ENCODE measurements at regions not wholly inside any gene's neighbourhood (a gene's known extent, or its start where the extent isn't known, plus 50 kb on each side); places are given as distances from the start of the nearest gene placed in this dataset.
"Not testable (repeated sequence)": the region's sequence is repeated elsewhere in the genome, so short reads cannot be mapped to it uniquely, and the experiment has no call there.

DNA sequence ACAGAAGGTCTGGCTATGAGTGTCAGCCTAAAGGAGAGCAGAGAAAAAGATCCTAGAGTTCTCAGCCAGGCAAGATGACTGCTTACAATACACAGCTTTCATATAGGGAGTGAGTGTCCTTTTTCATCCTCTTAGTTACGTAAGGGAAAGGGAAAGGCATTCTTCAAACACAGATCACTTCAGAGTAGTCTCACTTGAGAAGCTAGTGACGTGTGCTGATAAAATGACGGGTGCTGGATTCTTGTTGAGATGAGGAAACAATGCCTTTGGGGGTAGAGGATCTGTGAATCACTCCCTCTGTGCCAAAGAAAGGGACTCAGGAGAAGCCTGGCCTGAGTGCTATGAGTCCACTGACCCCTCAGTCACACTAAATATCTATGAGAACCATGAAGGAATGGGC, 117.3 kb downstream of the QRSL1 start:
- DNase-seq (ENCODE audit: low spot score): peak; percentile 55

DNA sequence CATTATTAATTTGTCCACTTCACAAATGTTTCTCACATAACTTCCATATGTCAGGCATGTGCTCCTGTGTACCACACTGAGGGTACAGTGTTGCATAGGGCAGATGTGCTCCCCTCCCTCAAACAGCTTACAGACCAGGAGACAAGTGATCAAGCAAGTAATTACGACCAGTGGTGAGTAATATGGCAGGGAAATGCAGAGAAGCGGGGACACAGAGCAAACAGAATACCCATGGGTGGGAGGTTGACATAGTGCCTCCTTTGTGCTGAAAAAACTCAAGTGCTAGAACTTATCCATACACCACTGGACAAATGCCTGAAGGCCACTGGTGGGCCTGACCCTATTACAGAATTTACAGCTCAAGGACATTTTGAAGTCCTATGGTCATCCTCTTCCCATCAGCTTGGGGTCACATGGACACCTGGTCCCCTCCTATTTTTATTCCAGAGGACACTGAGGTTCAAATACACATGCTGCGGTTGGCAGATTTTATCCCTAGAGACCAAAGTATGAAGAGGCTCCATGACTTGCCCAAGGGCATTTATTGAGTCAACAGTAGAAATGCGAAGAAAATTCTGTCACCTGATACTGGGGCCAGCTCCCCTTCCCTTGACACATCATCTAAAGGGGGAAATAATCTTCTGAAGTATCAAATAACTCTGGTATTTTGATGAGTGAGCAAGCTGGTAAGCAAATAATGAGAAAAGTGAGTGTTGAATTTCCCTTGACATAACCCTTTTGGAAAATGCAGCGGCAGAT, 116.6 kb downstream of the QRSL1 start:
- DNase-seq (ENCODE audit: low spot score): no peak

DNA sequence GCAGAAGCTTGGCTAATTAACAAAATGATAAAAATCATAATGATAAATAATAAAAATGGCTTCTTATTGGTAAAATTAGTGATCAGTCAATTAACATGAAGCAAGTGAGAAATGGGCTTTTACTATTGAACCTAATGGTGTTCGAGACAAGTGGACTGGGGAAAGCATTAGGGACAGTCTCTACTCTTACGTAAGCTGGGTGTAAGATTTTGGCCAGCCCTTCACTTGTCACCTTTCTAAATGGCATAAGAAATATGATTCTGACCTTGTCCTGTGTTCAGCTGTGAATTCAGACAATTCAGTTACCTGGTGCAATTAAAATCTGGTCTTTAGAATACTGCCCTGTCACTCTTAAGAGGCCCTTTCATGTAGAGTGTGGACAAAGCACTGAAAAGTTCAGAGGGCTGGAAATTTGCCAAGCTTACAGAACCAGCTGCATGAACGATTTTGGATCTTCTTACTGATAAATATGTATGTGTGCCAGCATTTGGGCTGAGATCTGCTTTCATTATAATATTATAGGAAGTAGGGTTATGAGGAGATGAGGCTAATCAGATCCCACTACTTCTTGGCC, 115.9 kb downstream of the QRSL1 start:
- no peak for DNase-seq (ENCODE audit: low spot score)

DNA sequence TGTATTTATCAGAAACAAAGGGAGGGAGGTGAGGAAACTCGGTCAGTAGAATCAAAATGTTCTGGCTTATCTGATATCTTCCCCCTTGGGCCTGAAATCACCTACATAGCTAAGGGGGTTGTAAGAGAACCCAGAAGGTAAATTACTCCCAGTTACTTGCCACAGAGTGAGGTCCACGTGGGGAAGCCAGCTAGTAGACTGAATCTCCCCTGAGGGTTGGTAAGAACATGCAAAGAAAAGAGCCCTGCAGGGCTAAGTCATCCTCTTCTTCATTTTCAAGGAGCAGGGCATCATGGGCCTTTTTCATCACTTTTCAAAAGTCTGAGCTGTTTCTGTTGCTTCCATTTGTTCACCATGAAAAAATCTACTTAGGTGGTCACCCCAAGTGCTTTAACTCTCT, 115.4 kb downstream of the QRSL1 start:
- DNase-seq (ENCODE audit: low spot score): no peak

DNA sequence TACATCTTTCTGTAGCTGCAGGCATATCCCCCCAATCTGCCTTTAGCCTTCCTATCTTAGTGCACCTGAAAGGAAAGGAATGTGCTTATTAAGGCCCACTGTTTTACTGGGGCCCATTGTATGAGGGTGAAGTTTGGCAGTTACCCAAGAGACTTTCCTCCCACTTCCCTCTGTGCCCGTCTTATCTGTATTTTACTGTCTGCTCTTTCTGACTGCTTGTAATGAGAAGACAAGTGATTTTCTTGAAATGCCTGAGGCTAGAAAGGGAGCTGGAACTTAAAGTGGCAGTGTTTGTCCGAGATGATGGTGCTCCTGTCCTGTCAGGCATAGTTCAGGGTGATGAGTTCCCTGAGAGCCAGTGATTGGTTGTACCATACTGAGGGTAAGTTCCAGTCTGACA, 114.7 kb downstream of the QRSL1 start:
- not testable (repeated sequence) for DNase-seq (ENCODE audit: low spot score)

DNA sequence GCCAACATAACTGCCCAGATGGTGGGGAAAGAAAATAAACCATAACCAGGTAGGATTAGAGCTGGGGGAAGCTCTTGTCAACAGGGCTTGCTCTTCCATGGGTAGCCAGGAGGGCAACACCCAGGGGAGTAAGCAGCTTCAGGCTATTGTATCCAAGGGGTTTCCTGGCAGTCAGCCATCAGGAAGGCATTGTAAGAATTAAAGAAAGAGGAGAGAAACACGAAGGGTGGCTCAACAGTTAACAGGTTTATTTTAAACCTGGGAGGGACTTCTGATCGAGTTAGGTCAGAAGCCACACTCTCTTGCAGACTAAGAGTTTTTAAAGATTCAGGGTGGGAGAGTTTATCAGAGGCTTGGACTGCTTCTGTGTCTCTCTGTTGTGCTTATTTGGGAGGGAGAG, 114.2 kb downstream of the QRSL1 start:
- no peak for DNase-seq (ENCODE audit: low spot score)

DNA sequence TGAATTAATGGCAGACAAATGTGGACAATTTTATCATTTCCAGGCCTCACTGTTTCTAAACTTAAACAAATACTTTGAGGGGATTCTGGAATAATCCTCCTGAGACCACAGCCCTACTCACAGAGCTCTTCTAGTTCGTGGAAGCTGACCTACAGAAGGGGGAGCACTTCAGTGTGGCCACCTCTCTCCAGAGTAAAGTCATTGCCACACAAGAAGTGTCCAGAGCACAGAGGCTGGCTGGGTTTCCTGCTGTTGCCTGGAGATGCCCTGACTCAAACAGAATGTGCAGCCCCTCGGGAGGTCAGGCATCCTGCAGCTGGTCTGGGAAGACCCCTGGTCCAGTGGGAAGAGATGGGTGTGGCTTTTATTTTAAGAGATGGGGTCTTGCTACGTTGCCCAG, 110.9 kb downstream of the QRSL1 start:
- no peak for DNase-seq (ENCODE audit: low spot score)

DNA sequence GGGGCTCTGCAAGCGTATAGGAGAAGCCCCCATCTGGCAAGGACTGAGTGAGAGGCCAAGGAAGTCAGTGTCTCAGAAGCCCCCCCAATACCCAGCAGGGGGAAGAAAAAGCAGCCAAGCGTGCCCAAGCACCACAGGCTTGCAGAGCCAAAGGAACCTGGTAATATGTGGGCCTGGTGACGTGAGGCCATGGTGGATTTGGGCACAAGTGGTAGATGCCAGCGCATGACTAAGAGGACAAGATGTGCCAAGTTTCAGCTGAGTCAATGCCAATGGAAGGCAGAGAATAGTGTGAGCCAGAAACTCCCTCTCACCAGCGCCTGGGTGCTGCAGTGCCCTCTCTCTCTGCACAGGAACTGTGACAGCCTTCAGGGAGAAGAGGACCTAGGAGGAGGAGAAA, 110.0 kb downstream of the QRSL1 start:
- peak; percentile 57 for DNase-seq (ENCODE audit: low spot score)

DNA sequence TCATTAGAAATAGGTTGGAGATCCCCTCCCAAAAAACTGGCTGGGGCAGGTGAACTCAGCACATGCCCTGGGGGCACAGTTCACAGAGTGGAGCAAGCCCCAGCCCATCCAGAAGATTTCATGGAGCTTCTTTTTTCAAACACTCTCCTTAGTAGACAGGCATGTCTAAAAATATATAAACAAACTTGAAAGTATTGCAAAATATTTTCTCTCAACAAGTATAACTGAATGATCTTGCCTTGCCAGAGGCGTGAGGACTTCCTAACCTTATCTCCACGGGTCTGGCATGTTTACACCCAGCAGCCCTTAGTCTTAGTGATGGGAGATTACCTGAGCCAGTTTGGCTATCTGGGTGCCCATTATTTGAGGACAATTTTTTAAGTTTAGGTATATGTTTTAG, 107.1 kb downstream of the QRSL1 start:
- DNase-seq (ENCODE audit: low spot score): no peak

DNA sequence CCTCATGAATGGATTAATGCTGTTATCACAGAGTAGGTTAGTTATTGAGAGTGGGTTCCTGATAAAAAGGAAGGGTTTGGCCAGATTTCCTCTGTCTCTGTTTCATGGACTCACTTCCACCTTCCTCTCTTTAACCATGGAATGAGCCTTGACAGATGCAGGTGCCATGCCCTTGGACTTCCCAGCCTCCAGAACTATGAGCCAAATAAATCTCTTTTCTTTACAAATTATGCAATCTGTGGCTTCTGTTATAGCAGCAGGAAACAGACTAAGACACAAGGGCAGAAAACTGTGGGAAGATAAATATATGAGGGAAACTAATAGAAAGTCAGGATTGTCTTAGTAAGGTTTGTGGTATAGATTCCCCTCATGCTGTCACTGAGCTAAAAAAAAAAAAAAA, 106.5 kb downstream of the QRSL1 start:
- no peak for DNase-seq (ENCODE audit: low spot score)

DNA sequence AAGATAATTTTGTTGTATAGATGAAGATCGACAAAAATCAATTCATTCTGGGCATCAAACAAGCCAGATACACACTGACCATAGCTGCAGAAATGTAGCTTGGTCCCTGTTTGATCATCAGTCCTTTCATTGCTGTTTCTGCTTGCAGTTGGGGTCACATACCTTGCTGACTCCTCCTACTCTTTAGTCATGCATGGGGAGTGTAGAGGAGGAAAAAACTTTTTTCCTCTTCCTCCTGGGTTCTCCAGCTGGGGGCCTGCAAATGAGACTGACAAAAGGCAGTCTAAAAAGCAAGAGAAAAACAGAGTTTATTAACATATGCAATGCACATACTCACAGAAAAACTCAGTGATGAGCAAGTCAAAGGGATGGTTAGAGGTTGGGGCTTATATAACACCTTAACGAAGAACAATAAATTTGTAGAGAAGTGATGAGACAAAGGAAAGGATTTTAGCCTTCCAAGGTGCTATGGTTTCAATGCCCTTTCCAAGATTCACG, 105.8 kb downstream of the QRSL1 start:
- DNase-seq (ENCODE audit: low spot score): no peak

DNA sequence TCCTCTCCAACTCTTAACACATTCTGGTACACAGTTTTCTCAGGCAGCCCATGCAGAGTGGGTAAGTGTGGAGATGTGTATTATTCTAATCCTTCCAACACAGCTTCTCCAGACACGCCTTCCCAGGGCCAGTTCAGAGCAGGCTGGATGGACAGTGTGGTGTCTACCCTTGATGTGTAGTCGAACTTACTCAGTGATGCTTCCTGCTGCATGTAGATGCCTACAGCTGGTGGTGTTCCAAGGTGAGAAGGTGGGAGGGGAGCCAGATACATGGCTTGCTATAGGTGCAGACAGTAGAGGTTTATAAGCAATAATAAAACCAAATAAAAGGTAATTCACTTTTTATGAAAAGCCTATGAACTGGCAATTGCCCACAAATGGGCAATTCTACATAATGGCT, 104.0 kb downstream of the QRSL1 start:
- no peak for DNase-seq (ENCODE audit: low spot score)

DNA sequence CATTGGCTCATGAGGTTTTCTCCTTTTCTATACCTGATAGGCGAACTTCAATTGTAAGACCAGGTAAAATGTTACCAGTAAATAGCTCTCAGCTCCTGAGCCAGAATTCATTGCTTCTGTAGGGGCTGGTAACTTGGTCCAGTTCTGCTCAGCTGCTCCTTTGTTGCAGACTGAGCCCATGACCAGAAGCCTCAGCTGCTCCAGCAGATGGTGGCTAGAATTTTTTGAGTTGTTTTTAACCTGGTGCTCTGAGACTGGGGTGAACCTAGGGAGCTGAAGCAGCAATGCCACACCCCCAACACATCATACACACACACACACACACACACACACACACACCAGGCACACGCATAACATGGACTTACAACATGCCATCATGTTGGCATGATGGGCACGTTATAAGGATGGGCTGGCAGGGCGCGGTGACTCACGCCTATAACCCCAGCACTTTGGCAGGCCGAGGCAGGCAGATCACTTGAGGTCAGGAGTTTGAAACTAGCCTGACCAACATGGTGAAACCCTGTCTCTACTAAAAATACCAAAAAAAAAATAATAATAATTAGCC, 103.1 kb downstream of the QRSL1 start:
- no peak for DNase-seq (ENCODE audit: low spot score)

DNA sequence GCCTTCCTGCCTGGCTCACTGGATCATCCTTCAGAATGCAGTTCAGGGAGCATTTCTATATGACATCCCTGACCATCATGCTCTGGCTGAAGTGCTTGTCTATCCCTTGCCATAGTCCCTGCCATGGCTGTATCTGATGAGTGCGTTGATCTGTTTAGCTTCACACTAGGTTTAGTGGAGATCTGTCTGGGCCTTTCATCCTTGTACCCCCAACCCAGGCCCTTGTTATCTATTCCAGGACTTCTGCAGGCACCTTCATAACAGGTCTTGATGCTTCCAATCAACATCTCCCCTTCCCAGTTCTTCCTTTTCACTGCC, 102.4 kb downstream of the QRSL1 start:
- no peak for DNase-seq (ENCODE audit: low spot score)

DNA sequence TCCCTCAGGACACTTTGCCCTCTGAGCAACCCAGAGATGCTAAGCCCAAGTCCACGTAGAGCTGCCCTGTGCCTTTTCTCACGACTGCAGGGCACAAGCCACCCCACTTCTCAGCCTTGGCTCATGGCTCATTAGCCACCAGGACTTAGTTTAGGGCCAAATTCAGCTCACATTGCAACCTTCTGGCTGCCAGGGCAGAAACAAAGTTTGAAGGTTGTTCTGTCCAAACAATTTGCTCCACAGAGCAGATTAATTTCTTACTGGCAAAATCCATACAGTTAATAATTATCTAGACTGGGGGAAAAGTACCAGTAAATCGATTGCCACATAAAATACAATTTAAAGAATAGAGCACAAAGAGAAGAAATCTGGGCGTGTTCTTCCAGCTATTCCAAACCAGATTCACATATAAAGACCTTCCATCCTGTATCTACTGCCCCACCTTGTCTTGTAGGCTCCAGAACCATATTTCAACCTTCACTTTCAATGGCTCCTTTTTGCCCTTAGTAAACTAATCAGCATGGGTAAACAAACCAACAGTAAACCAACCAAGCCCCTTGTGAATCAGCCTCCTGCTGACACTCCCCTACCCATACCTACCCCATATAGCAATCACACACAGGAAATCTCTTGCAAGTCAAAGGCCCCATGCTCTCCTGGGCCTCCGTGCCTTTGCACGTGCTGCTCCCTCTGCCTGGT, 101.9 kb downstream of the QRSL1 start:
- no peak for DNase-seq (ENCODE audit: low spot score)

DNA sequence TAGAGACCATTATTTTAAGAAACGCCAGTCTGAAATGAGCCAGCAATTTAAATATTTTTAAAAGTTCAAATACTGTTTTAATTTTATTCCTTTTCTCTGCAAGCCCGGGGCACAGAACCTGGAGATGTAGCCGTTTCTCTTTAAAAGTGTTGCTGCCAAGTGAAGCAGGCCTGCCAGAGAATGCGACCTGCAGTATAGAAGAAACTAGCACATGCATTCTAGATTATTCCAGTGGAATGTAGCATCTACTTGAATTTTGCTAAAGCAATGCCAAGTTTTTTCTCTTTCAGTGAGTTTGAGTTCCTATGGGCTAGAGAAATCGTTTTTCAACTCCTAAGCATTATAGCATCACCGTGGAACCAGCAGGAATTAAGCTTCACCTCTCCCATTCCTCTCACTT, 101.3 kb downstream of the QRSL1 start:
- DNase-seq (ENCODE audit: low spot score): no peak

DNA sequence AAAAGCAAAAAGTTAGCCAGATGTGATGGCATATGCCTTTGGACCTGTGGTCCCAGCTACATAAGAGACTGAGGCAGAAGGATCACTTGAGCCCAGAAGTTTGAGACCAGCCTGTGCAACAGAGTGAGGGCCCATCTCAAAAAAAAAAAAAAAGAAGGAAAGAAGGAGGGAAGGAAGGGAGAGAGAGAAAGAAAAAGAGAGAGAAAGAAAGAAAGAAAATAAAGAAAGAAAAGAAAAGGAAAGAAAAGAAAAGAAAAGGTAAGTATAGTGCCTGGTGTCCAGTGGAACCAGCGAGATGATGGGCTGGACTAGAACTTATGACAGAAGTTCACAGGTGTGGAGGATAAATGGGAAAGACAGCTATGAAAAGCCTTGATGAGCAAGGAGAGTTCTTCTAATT, 100.9 kb downstream of the QRSL1 start:
- DNase-seq (ENCODE audit: low spot score): no peak

DNA sequence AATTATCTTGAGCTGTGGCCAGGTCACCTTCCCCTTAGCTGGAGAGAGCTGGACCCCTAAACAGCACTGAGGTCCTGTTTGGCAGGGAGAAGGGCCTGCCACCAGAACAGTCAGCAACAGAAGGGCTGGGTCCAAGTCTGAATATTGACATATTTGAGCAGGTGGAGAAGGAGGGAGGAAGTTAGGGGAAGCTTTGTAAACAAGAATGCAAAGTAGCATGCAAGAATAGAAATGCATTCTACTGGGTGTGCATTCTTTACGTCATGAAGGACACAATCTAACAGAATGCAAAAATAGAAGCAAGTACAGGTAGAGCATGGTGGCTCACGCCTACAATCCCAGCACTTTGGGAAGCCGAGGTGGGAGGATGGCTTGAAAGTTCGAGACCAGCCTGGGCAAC, 100.5 kb downstream of the QRSL1 start:
- no peak for DNase-seq (ENCODE audit: low spot score)

DNA sequence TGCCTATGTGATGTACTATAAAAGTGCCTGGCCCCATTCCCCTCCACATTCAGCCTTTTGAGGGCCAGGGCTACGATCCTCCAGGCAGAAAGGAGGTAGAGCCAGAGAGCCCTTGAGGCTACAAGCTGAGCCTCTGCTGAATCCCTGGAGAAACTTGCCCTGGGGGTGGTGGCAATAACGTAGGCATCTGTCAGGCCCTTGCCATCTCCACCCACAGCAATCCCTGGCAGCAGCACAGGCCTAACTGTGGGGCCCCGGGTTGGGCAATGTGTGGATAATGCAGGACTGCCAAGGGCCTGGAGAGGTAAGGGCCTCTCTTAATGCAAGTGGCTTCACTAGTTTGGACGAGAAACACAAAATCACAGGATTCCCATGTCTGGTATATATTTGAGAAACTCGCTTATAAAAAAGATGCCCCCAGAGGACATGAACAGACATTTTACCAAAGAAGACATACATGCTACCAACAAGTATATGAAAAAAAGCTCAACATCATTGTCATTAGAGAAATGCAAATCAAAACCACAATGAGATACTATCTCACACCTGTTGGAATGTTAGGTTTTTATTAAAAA, 99.0 kb downstream of the QRSL1 start:
- no peak for DNase-seq (ENCODE audit: low spot score)

DNA sequence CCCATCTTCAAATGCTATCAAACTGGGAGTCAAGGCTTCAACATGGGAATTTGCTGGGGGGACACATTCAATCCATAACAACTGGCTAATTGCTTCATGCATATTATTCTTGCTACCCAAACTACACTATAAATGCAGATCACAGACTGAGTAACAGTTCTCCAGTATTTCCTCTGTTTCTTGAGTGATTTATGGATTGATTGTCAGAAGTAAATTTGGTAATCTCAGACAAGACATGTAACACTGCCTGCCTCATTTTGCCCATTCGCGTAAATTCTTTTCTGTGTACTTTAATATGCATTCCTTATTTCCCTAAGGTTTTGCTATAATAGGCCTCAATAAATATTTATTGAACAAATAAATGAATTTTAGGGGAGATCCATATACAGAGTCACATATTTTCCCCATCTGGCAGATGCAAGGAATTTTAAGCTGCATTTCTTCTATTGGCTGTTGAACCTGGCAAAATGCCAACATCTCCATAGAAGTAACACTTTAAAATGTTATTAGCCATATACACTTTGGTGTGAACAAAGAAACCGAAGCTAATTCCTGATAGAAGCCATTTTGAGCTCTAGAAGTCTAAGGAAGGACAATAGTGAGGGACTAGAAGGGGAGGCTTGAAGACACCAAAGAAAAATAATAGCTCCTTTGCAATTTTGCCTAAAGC, 98.2 kb downstream of the QRSL1 start:
- DNase-seq (ENCODE audit: low spot score): no peak

DNA sequence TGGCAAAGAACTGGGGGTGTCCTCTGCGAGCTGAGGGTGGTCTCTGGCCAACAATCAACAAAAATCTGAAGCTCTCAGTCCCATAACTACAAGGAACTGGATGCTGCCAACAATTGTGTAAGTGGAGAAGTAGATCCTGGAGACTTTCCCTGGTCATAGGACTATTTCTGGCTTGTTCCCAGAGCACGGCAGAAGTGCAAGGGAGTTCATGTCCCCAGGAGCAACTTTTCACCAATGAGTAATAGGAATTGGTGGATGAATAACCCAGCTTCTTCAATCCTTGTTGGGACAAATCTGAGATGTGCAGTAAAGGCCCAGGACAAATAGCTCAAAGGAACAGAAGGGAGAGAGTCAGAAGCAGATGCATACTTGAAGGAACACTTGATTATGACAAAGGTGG, 95.5 kb downstream of the QRSL1 start:
- DNase-seq (ENCODE audit: low spot score): no peak

DNA sequence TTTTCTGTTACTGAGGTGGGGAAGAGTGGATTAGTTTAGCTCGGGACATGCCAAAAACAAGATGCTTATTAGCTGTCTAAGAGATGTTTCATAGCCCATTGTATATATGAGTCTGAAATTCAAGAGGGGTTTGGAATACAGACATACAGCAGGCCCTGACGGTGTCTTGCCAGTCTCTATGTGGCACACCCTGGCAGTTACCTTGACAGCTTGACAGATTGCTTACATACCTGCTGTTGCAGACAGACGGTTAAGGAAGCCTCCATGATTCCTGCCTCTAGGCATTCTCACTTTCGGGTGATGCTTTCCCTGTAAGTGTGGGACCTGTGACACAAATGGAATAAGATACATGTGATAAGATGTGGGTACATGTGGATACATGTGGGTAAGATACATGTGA, 95.0 kb downstream of the QRSL1 start:
- no peak for DNase-seq (ENCODE audit: low spot score)
